Liver (tissue), 8 donors: ENCODE measurements at regions not wholly inside any gene's neighbourhood (a gene's known extent, or its start where the extent isn't known, plus 50 kb on each side); places are given as distances from the start of the nearest gene placed in this dataset.

Source experiments
- DNase-seq: peaks from one replicate; pipeline ENCODE4 v3.0.0-alpha.2; 2017; ENCODE audit warnings: low spot score
- H3K27ac ChIP-seq, 2 donors: one replicate each; pipeline ENCODE4 v1.7.0; 2013; ENCODE audit warnings: inconsistent platforms in 2 of 2, low read length in 2 of 2, control low read depth in 1 of 2, low read depth in 1 of 2, mild to moderate bottlenecking in 1 of 2
- H3K27me3 ChIP-seq, 4 donors: one replicate each; pipeline versions ENCODE4 v1.6.1 to v1.7.0; 2013; ENCODE audit warnings: low read length in 3 of 4, inconsistent platforms in 1 of 4, mild to moderate bottlenecking in 1 of 4, moderate library complexity in 1 of 4; ENCODE audit not compliant: control insufficient read depth in 4 of 4, insufficient read depth in 4 of 4
- H3K36me3 ChIP-seq, 4 donors: one replicate each; pipeline versions ENCODE4 v1.6.1 to v1.7.0; 2013; ENCODE audit warnings: low read length in 3 of 4, mild to moderate bottlenecking in 3 of 4, low read depth in 1 of 4, moderate library complexity in 1 of 4; ENCODE audit not compliant: control insufficient read depth in 4 of 4, insufficient read depth in 3 of 4
- H3K4me1 ChIP-seq, 4 donors: one replicate each; pipeline versions ENCODE4 v1.6.1 to v1.7.0; 2013; ENCODE audit warnings: low read length in 3 of 4, mild to moderate bottlenecking in 3 of 4, moderate library complexity in 1 of 4; ENCODE audit not compliant: control insufficient read depth in 4 of 4, insufficient read depth in 4 of 4
- H3K4me3 ChIP-seq, 3 donors: one replicate each; pipeline versions ENCODE4 v1.6.1 to v1.7.0; 2013; ENCODE audit warnings: low read length in 3 of 3, control low read depth in 1 of 3, low read depth in 1 of 3, mild to moderate bottlenecking in 1 of 3
- H3K9ac ChIP-seq, 2 donors: one replicate each; pipeline ENCODE4 v1.7.0; 2013; ENCODE audit warnings: low read length in 2 of 2, mild to moderate bottlenecking in 2 of 2, moderate library complexity in 2 of 2, control low read depth in 1 of 2, low read depth in 1 of 2
- H3K9me3 ChIP-seq, 4 donors: one replicate each; pipeline versions ENCODE4 v1.6.1 to v1.7.0; 2013; ENCODE audit warnings: low read length in 3 of 4; ENCODE audit not compliant: control insufficient read depth in 4 of 4
- EGR1 ChIP-seq, 2 donors: IDR thresholded peaks; 2 replicates each; pipeline ENCODE4 v1.6.1; 2016 to 2018; ENCODE audit warnings: antibody characterized with exemption in 2 of 2, low read depth in 2 of 2
- FOXA1 ChIP-seq: IDR thresholded peaks from 2 replicates; pipeline ENCODE4 v1.6.1; 2016; ENCODE audit warnings: antibody characterized with exemption
- FOXA2 ChIP-seq: IDR thresholded peaks from 2 replicates; pipeline ENCODE4 v1.6.1; 2016; ENCODE audit warnings: antibody characterized with exemption
- GABPA ChIP-seq, 2 donors: IDR thresholded peaks in 1 of 2; conservative IDR thresholded peaks in 1 of 2; 2 replicates each; pipeline ENCODE4 v1.6.1; 2016; ENCODE audit warnings: antibody characterized with exemption in 2 of 2, mild to moderate bottlenecking in 1 of 2, moderate library complexity in 1 of 2
- HNF4A ChIP-seq, 2 donors: conservative IDR thresholded peaks; 2 replicates each; pipeline ENCODE4 v1.6.1; 2016; ENCODE audit warnings: antibody characterized with exemption in 2 of 2, mild to moderate bottlenecking in 2 of 2
- HNF4G ChIP-seq: IDR thresholded peaks from 2 replicates; pipeline ENCODE4 v1.6.1; 2016; ENCODE audit warnings: antibody characterized with exemption
- JUND ChIP-seq, 2 donors: IDR thresholded peaks; 2 replicates each; pipeline ENCODE4 v1.6.1; 2016; ENCODE audit warnings: antibody characterized with exemption in 2 of 2
- NR2F2 ChIP-seq: IDR thresholded peaks from 2 replicates; pipeline ENCODE4 v1.6.1; 2016; ENCODE audit warnings: antibody characterized with exemption
- RAD21 ChIP-seq, 2 donors: IDR thresholded peaks; 2 replicates each; pipeline ENCODE4 v1.6.1; 2016; ENCODE audit warnings: antibody characterized with exemption in 2 of 2, mild to moderate bottlenecking in 2 of 2
- RXRA ChIP-seq, 2 donors: IDR thresholded peaks; 2 replicates each; pipeline ENCODE4 v1.6.1; 2017 to 2018; ENCODE audit warnings: antibody characterized with exemption in 2 of 2, mild to moderate bottlenecking in 1 of 2
- SP1 ChIP-seq: IDR thresholded peaks from 2 replicates; pipeline ENCODE4 v1.6.1; 2018; ENCODE audit warnings: antibody characterized with exemption, mild to moderate bottlenecking
- TAF1 ChIP-seq: conservative IDR thresholded peaks from 2 replicates; pipeline ENCODE4 v1.6.1; 2016; ENCODE audit warnings: antibody characterized with exemption, mild to moderate bottlenecking
- YY1 ChIP-seq: IDR thresholded peaks from 2 replicates; pipeline ENCODE4 v1.6.1; 2016; ENCODE audit warnings: antibody characterized with exemption, mild to moderate bottlenecking
- WGBS: extraction: QIAGEN DNeasy Blood & Tissue Kit; methylation state at CpG from one replicate; pipeline ENCODE4 v1.1.7; 2013; 5-methylcytosine and 5-hydroxymethylcytosine counted together
- TF ChIP-seq, protein P1 (sequence below): IDR thresholded peaks from 2 replicates; pipeline ENCODE4 v1.6.1; 2016; ENCODE audit warnings: antibody characterized with exemption
- TF ChIP-seq, protein P2 (sequence below): IDR thresholded peaks from 2 replicates; pipeline ENCODE4 v1.6.1; 2016; ENCODE audit warnings: antibody characterized with exemption
- TF ChIP-seq, protein P3 (sequence below): IDR thresholded peaks from 2 replicates; pipeline ENCODE4 v1.6.1; 2016; ENCODE audit warnings: antibody characterized with exemption
- TF ChIP-seq, protein P4 (sequence below): IDR thresholded peaks from 2 replicates; pipeline ENCODE4 v1.6.1; 2016; ENCODE audit warnings: antibody characterized with exemption, mild to moderate bottlenecking
- TF ChIP-seq, protein P5 (sequence below): fragments of 150-350 bp; IDR thresholded peaks from 2 replicates; pipeline ENCODE4 v1.5.1; 2017; ENCODE audit warnings: improper control_type of control experiment, low read depth, low read length; ENCODE audit not compliant: missing input control
- donor health status: healthy.
- donor health status: healthy.
- donor health status: healthy.
- donor health status: healthy.
- donor health status: healthy.

DNA sequence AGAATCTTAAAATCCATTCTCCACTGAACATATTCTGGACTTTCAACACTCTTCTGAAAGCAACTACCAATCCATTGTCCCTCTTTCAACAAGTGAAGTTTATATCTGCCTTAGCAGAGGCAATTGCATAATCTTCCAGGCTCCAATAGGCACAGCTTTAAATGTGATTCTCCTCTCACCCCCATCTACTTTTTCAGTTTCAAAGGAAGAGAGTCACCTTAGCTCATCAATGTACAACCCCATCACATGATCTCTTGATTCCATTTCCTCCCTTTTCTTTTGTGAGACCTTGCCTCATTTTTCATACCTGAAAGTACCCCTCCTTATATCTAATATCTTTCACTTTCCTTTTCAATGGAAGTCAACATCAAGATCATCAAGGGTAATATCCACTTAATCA, 921.7 kb upstream of the EPHA5 start:
- Histone ChIP-seq H3K27ac (no peak overlapping the region), H3K4me3 (no peak overlapping the region), H3K36me3 (no peaks in the 10 kb centered on the region), H3K9ac (no peak overlapping the region), H3K4me1 (no peaks in the 10 kb centered on the region), H3K27me3 (no peaks in the 10 kb centered on the region), H3K9me3 (no peaks in the 10 kb centered on the region)
- no peak for TF ChIP-seq NR2F2
- no peak for TF ChIP-seq YY1
- no peak for TF ChIP-seq GABPA (IDR thresholded peaks at IDR 0.05 in 1 of 2, conservative IDR thresholded peaks at IDR 0.05 in 1 of 2)
- DNase-seq = no peak

DNA sequence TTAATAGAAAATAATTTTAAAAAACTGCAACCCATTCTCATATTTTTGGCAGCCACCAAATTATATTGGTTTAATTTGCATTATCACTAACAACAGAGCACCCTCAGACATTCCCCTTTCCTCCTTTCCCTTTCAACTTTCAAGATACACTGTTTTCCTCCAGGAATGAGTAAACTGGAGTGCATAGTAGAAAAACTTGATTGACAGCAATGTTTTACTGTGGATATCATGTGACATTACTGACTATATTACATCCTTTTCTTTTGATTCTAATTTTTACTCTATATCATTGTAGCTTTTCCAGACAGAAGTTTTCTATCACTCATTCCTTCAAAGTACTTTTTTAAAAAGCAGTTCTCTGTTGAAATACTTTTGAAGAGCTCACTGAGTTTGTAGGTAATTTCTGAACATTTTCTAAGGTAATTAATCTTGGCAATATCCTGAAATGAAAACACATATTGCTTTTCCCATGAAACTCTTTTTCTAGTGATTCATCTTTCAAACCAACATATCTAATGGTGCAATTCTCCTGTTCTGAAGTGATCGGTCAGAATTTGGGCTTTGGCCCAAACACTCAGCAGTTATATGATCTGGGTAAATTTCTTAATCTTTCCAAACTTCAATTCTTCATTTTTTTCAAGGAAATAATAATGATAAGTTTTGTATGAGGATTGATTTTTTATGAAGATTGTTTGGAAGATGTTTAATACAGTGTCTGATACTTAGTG, 920.4 kb upstream of the EPHA5 start:
- H3K36me3 ChIP-seq = no peaks in the 10 kb centered on the region
- H3K9ac ChIP-seq = no peak overlapping the region
- no peak overlapping the region for H3K27ac ChIP-seq
- H3K9me3 ChIP-seq = no peaks in the 10 kb centered on the region
- H3K4me3 ChIP-seq = no peak overlapping the region
- H3K4me1 ChIP-seq = no peaks in the 10 kb centered on the region
- no peak for DNase-seq
- TF ChIP-seq RAD21 (IDR thresholded peaks at IDR 0.05) (no peak), EGR1 (IDR thresholded peaks at IDR 0.05; ENCODE audit: low read depth in 2 of 2) (no peak), RXRA (IDR thresholded peaks at IDR 0.05) (no peak), GABPA (IDR thresholded peaks at IDR 0.05 in 1 of 2, conservative IDR thresholded peaks at IDR 0.05 in 1 of 2) (no peak), YY1 (no peak), NR2F2 (no peak), FOXA1 (no peak), HNF4A (conservative IDR thresholded peaks at IDR 0.05) (no peak), HNF4G (no peak), SP1 (no peak), TAF1 (no peak), FOXA2 (no peak), JUND (IDR thresholded peaks at IDR 0.05) (no peak)
- TF ChIP-seq, protein P1, sequence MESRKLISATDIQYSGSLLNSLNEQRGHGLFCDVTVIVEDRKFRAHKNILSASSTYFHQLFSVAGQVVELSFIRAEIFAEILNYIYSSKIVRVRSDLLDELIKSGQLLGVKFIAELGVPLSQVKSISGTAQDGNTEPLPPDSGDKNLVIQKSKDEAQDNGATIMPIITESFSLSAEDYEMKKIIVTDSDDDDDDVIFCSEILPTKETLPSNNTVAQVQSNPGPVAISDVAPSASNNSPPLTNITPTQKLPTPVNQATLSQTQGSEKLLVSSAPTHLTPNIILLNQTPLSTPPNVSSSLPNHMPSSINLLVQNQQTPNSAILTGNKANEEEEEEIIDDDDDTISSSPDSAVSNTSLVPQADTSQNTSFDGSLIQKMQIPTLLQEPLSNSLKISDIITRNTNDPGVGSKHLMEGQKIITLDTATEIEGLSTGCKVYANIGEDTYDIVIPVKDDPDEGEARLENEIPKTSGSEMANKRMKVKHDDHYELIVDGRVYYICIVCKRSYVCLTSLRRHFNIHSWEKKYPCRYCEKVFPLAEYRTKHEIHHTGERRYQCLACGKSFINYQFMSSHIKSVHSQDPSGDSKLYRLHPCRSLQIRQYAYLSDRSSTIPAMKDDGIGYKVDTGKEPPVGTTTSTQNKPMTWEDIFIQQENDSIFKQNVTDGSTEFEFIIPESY = no peak
- TF ChIP-seq, protein P2, sequence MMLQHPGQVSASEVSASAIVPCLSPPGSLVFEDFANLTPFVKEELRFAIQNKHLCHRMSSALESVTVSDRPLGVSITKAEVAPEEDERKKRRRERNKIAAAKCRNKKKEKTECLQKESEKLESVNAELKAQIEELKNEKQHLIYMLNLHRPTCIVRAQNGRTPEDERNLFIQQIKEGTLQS = no peak
- TF ChIP-seq, protein P3, sequence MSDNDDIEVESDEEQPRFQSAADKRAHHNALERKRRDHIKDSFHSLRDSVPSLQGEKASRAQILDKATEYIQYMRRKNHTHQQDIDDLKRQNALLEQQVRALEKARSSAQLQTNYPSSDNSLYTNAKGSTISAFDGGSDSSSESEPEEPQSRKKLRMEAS = no peak
- TF ChIP-seq, protein P4, sequence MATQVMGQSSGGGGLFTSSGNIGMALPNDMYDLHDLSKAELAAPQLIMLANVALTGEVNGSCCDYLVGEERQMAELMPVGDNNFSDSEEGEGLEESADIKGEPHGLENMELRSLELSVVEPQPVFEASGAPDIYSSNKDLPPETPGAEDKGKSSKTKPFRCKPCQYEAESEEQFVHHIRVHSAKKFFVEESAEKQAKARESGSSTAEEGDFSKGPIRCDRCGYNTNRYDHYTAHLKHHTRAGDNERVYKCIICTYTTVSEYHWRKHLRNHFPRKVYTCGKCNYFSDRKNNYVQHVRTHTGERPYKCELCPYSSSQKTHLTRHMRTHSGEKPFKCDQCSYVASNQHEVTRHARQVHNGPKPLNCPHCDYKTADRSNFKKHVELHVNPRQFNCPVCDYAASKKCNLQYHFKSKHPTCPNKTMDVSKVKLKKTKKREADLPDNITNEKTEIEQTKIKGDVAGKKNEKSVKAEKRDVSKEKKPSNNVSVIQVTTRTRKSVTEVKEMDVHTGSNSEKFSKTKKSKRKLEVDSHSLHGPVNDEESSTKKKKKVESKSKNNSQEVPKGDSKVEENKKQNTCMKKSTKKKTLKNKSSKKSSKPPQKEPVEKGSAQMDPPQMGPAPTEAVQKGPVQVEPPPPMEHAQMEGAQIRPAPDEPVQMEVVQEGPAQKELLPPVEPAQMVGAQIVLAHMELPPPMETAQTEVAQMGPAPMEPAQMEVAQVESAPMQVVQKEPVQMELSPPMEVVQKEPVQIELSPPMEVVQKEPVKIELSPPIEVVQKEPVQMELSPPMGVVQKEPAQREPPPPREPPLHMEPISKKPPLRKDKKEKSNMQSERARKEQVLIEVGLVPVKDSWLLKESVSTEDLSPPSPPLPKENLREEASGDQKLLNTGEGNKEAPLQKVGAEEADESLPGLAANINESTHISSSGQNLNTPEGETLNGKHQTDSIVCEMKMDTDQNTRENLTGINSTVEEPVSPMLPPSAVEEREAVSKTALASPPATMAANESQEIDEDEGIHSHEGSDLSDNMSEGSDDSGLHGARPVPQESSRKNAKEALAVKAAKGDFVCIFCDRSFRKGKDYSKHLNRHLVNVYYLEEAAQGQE = no peak
- TF ChIP-seq, protein P5, sequence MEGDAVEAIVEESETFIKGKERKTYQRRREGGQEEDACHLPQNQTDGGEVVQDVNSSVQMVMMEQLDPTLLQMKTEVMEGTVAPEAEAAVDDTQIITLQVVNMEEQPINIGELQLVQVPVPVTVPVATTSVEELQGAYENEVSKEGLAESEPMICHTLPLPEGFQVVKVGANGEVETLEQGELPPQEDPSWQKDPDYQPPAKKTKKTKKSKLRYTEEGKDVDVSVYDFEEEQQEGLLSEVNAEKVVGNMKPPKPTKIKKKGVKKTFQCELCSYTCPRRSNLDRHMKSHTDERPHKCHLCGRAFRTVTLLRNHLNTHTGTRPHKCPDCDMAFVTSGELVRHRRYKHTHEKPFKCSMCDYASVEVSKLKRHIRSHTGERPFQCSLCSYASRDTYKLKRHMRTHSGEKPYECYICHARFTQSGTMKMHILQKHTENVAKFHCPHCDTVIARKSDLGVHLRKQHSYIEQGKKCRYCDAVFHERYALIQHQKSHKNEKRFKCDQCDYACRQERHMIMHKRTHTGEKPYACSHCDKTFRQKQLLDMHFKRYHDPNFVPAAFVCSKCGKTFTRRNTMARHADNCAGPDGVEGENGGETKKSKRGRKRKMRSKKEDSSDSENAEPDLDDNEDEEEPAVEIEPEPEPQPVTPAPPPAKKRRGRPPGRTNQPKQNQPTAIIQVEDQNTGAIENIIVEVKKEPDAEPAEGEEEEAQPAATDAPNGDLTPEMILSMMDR = no peak
- 90% methylated on average over 1 of the region's 1 CpG for WGBS
- H3K27me3 ChIP-seq = no peaks in the 10 kb centered on the region
